HG02840 (cell line): ENCODE measurements at regions not wholly inside any gene's neighbourhood (a gene's known extent, or its start where the extent isn't known, plus 50 kb on each side); places are given as distances from the start of the nearest gene placed in this dataset.
"Not testable (repeated sequence)": the region's sequence is repeated elsewhere in the genome, so short reads cannot be mapped to it uniquely, and the experiment has no call there.

Source experiments
- ATAC-seq: cut with Tn5 transposase; IDR thresholded peaks from one replicate; pipeline ENCODE4 v1.9.1; 2021; ENCODE audit warnings: mild to moderate bottlenecking, moderate library complexity, moderate number of reproducible peaks; ENCODE audit not compliant: unreplicated experiment, low FRiP score

DNA sequence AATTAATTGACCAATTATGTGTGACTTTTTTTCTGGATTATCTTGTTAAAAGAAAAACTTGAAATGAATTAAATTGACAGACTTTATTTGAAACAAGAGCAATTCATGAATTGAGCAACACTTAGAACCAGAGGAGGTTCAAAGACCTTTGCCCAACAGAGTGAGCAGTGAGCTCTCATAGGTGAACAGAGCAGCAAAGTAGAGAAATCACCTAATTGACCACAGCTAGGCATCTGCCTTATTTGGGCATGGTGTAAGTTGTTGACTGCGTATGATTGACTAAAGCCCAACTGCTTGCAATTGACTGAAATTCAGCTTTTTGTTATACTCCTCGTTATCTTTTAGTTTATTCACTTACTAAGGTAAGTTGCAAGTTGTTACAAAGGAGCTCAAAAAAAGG is 1216.0 kb upstream of the ALCAM start:
- ATAC-seq: no peak

DNA sequence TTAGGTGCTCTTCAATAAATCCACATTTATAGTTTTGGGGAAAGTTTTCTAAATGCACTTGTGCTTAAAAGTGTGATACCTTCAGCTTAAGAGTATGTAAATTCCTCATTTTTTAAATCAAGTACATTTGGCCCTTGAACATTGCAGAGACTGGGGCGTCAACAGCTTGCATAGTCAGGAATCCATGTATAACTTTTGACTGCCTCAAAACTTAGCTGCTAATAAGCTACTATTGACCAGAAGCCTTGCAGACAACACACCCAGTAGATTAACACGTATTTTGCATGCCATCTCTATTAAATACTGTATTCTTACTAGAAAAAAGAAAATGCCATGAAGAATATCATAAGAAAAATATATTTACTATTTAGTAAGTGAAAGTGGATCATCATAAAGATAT is 1211.8 kb upstream of the ALCAM start:
- ATAC-seq: no peak

DNA sequence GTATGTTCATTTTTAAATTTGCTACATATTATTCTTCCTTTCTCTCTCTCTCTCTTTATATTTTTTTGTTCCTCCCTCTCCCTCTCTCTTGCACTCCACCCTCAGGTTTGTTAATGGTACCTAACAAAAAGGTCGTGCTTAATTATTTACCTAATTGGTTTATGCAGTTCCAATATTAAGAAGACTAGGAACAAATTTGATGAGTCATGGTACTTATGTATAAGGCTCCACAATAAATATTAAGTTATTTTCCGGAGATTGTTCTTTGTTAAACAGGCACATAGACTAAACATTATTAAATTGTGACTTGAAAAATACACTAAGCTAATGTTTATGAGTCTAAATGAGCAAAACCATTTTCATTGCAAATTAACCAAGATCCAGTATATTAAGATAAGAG is 1200.8 kb upstream of the ALCAM start:
- ATAC-seq: no peak

DNA sequence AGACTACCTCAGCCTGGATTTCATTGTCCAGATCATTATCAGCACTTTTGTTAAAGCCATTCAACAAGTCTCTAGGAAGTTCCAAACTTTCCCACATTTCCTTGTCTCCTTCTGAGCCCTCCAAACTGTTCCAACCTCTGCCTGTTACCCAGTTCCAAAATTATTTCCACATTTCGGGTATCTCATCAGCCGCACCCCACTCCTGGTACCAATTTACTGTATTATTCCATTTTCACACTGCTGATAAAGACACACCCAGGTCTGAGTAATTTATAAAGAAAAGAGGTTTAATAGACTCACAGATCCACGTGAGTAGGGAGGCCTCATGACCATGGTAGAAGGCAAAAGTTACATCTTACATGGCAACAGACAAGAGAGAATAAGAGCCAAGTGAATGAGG is 1198.3 kb upstream of the ALCAM start:
- no peak for ATAC-seq

DNA sequence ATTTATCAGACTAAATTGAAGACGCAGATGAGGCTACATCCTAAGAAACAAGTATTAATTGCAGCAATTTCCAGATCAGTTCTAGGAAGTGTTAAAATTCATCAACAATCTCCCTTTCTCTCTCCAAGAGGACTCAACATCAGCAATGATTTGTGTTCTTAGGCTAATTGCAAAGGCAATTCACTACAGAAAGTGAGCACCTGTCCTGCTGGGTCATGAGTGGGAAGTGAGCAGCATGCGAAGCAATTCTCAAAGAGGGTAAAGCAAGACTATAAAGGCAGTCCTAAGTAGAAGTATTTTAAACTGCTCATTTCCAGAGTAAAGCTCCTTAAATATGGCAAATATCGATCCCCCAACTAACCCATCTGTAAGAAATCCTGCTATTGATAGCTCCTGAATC is 1191.0 kb upstream of the ALCAM start:
- ATAC-seq: no peak

DNA sequence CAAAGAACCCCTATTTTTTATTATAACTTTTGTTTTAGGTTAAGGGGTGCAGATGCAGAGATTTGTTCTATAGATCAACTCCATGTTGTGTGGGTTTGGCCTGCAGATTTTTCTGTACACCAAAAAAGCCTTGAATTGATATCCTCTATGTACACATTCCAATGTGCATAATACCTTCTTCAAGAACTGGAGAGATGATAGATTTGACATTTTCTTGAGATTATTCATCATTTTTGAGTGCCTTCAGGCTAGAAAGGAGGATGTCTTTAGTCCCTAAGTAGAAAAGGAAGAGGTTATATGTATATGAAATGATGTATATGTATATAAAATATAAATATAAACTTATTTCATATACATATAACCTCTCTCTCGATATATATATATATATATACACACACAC is 1190.0 kb upstream of the ALCAM start:
- no peak for ATAC-seq

DNA sequence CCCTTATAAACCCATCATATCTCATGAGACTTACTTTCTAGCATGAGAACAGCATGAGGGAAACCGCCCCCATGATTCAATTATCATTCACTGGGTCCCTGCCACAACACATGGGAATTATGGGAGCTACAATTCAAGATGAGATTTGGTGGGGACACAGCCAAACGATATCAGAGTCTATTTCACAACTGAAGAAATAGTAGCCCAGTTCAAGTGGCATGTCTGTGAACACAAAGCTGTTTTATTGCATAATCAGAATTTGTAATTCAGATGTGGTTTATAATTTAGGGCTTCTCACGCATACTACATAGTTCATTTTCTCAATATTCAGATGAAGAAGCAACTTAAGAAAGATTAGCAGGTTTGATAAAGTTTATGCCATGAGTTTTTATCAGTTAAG is 1188.0 kb upstream of the ALCAM start:
- no peak for ATAC-seq

DNA sequence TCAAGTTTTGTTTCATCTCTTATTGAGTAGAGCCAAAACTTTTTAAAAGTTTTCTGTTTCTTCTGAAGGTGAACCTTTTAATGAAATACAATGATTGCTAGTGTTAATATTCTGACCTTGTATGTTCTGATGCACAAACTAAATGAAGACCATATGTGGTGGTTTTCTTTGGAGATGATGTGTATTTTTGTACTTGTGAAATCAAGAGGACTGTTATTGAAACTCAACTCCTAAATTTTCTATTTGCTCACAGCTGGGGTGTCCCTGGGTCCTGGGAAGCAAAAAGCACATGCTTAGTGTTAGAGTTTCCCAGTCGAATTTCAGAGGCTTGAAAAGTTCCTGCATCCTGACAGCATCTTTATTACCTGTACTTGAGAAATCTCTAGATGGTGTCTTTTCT is 1185.8 kb upstream of the ALCAM start:
- no peak for ATAC-seq

DNA sequence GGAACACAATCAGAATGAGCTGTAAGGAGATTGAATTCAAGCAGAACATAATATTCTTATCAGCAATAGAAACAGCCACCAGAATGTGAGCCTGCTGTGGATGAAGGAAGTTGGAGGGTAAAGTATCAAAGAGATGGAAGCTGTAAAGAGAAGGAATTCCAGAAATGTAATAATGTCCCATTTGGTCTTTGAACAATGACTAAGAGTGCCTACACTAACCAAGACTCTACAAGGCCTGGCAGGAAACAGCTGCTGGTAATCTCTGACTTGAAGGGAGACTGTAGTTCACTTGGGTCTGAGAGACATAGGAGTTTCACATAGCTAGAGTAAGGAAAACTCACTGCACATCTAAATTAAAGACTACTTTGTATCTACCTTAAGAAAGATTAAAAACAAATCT is 1176.0 kb upstream of the ALCAM start:
- no peak for ATAC-seq

DNA sequence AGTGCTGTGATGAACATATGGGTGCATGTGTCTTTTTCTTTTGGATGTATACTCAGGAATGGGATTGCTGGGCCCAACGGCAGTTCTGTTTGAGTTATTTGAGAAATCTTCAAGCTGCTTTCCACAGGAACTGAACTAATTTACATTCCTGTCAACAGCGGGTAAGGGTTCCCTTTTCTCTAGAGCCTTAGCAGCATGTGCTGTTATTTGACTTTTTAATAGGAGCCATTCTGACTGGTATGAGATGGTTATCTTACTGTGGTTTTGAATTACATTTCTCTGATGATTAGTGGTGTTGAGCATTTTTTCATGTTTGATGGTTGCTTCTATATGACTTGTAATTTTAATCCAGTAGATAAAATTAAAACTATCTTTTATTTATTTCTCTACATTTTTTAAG is 1168.6 kb upstream of the ALCAM start:
- ATAC-seq: no peak

DNA sequence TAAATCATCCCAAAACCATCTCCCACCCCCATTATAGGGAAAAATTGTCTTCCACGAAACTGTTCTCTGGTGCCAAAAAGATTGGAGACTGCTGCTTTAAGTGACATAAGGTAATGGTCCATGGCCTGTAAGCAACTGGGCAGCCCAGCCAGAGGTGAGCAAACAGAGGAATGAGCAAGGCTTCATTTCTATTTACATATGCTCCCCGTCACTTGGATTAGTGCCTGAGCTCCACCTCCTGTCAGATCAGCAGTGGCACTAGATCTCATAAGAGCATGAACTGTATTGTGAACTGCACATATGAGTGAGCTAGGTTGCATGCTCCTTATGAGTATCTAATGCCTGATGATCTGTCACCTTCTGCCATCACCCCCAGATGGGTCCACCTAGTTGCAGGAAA is 1159.8 kb upstream of the ALCAM start:
- no peak for ATAC-seq

DNA sequence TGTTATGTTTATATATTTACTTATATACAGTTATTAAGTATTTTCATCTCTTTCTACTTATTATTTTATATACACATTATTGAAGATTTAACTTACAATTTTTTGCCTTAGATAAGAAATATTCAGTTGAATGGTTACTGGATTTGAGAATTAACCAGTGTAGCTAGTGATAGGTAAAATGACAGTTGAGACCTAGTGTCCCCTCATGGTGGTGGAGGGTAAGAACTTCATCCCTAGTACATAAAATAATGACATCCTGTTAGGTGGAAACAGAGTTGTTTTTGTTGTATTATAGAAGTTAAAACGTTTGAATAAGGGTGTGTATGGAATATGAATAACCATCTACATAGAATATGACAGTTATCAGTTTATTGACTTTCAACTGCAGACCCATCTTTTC is 1152.4 kb upstream of the ALCAM start:
- ATAC-seq: no peak

DNA sequence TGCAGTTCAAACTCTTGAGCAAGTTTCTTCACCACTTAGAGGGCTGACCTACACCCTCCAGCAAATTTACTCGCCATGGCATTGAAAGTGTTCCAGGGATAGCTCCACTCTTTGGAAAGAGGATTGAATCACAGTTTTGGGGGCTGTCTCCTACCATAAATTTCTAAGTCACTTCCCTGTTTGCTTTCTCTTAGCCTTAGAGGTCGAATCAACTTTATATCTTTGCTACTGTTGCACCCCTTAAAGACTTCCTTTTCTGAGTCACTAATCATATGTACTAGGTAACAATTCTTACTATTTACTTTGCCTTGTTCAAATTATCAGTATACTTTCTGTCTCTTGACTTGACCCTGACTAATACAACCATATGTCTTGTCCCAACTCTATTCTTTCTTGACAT is 1151.8 kb upstream of the ALCAM start:
- ATAC-seq: no peak

DNA sequence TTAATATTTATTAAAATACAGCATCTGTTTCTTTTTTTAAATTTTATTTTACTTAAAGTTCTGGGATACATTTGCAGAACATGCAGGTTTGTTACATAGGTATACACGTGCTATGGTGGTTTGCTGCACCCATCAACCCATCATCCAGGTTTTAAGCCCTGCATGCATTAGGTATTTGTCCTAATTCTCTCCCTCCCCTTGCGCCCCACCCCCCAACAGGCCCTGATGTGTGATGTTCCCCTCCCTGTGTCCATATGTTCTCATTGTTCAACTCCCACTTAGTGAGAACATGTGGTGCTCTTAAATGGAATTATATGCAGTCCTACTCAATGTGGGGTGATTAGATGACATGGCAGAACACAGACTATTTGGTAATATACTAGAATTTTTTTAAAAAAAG is 1147.7 kb upstream of the ALCAM start:
- not testable (repeated sequence) for ATAC-seq

DNA sequence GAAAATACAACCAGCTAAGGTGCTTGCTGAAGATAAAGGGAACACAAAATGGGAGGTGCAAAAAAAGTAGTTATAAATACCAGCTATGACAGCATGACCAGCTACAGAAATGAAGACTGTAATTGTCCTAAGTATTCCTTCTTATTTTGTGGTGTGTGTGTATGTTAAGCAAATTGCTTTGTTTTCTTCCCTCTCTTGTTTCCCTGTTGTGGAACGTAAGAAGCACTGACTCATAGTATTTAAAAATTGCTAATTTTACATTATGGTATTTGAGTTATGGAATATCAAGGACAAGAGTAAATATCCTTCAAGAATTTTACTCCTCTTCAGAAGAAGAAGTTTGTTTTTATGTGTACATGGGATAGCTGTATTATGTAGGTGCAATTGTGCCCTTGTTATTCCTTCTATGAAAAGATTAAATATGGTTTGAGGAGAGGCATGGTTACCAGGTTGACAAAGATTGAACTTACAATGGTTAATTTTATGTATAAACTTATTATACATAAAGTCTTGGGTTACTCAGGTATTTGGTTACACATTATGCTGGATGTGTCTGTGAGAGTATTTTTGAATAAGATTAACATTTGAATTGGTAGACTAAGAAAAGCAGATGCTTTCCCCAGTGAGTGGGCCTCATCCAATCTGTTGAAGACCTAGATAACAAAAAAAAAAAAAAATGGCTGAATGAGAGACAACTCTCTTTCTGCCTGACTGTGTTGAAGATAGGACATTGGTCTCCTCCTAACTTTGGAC is 1132.1 kb upstream of the ALCAM start:
- no peak for ATAC-seq

DNA sequence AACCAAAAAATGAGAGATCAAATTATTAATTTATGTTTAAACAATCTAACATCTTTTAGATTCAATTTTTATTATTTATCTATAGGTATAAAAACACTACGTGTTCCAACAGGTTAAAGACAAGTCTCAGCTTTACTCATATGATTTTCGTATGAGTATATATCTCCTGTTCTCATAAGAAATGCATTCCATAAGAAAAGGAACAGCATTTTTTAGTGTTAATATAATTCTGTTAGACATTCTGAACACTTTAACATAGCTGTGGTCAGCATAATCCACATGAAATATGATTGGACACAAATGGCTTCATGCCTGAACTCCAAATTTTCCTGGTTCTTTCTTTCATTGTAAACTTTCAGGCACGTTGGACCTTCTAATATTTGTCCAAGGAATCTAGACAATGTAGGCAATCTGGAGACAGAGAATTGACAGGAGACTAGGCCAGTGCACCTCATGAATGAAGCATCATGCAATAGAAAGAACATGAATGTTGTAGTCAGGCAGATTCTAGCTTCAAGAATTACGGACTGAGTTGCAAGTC is 1122.0 kb upstream of the ALCAM start:
- no peak for ATAC-seq

DNA sequence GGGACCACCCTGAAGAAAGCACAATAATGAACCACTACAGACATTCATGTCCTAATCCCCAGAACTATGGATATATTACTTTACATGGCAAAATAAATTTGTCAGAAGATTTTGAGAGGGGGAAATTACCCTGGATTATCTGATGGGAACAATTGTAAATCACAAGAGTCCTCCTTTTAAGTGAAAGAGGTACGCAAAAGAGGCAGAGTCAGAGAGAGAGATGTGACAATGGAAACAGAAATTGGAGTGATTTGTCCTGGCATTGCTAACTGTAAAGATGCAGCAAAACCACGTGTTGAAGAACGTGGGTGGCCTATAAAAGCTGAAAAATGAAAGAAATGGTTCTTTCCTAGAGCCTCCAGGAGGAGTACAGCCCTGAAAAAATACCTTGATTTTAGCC is 1121.4 kb upstream of the ALCAM start:
- ATAC-seq: no peak

DNA sequence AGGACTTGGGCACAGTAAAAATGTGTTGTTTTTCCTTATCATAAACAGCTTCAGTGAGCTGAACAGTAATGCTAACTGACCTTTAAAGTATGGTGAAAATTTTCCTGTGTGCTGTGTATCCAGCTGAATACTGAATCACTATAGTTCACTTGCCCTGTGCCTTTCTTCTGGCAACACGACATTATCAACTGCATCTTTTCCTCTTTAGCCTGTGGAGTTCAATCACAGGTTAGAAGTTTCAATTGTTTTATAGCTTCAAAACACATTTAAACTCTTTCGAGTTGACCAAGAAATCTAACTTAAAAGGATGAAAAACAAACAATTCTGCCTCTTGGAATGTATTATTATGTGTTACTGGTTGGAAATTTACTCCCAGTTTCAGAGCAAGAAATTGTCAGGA is 1120.7 kb upstream of the ALCAM start:
- ATAC-seq: no peak

DNA sequence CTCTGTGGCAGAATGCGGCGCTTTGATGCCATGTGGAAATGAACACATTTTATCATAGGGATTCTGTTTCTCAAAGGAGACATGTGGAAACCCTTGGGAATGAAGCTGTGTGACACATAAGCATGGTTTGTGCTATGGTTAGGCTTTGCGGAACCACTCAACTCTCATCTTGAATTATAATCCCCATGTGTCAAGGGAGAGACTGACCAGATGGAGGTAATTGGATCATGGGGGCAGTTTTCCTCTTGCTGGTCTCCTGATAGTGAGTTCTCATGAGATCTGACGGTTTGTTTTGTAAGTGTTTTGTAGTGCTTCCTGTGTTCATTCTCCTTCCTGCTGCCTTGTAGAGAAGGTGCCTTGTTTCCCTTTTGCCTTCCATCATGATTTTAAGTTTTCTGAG is 1109.2 kb upstream of the ALCAM start:
- ATAC-seq: no peak

DNA sequence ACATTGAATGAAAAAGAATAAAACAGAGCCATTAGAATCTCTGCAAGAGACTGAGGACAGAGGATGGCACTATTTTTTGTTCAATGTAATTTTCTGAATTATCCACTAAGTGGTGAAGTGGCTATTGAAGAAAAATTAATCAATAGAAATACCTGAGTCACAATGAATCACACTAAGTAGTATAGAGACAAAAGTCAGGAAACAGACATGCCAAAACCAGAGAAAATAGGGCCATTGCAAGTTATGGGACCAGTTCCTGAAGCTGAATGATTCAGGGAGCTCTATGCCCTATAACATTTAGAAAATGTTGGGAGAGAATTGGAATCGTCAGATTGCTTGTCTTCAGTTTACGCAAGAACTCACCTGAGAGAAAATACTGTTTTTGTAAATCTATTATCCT is 1103.2 kb upstream of the ALCAM start:
- no peak for ATAC-seq

DNA sequence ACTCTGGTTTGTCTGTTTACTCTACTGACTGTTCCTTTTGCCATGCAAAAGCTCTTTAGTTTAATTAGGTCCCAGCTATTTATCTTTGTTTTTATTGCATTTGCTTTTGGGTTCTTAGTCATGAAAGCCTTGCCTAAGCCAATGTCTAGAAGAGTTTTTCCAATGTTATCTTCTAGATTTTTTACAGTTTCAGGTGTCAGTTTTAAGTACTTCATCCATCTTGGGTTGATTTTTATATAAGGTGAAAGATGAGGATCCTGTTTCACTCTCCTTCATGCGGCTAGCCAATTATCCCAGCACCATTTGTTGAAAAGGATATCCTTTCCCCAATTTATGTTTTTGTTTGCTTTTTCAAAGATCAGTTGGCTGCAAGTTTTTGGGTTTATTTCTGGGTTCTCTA is 1100.5 kb upstream of the ALCAM start:
- not testable (repeated sequence) for ATAC-seq

DNA sequence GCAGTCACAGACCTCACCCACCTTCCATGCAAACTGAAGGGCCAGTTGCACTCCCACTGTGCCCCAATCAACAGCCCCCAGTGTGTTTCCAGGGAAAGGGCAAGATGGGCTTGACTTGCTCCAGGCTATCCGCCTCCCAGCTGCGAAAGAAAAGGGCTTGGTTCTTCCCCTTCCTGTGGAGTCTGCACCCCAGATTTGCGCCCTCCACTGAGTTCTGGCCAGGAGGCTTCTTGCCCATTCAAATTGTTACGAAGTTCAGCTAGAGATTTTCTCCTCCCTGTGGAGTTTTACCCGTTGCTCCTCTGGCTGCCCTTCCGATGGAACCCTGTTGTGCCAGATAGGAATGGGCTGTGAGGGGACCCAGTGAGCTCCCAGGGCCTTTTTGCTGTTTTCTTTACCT is 1096.9 kb upstream of the ALCAM start:
- ATAC-seq: no peak
